NCI-H748 (cell line): ENCODE measurements at regions not wholly inside any gene's neighbourhood (a gene's known extent, or its start where the extent isn't known, plus 50 kb on each side); places are given as distances from the start of the nearest gene placed in this dataset.

Experiments used
- DNase-seq: peaks from one replicate; lab custom pipeline; 2025; ENCODE audit not compliant: unreplicated experiment; lab: John Stamatoyannopoulos, UW

DNA sequence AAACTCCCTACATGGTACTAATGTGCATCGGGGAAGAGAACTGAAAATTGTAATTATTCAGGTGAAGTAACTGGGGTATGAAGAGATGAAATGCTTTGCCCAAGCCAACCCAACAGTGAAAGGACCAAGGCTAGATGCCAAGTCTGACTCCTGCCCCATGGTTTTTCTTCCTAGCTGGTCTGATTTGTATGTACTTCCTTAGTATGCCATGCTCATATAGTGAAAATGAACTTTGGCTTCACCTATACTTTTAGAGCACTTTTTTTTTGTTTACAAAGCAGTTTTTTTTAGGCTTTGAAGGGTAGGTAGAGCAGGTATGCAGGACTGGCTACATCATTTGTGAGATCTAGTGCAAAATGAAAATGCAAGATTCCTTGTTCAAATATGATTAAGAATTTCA is 359.4 kb upstream of the RIOK2 start:
- DNase-seq: no peak

DNA sequence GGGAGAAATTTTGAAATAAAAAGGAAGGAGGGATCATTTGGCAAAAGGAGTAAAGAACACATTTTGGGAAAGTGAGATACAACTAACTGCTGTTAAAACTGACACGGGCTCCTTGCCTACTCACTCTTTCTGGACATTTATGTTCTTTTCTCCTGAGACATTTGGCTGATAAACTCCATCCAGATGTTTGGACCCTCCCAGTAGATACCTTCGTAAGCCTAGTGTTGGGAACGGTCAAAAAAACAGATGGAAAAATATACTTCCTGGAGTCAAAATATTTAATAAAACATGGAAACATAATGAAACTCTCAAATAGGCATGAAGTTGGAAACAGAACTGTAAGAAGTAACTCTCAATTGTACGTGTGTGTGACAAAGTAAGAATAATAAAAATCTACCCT is 360.1 kb upstream of the RIOK2 start:
- DNase-seq: no peak

DNA sequence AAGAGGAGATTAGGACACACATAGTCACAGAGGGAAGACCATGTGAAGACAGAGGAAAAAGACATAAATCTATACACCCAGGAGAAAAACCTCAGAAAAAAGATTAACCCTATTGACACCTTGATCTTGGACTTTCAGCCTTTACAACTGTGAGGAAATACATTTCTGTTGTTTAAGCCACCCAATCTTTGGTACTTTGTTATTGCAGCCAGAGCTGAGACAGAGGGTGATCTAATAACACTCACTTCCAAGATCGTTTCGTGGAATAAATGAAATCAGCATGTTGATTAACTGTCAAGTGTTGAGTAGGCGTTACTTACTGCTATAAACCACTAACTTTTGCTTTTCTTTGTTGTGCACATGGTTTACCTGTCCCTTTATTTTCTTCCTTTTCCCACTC is 361.2 kb upstream of the RIOK2 start:
- no peak for DNase-seq

DNA sequence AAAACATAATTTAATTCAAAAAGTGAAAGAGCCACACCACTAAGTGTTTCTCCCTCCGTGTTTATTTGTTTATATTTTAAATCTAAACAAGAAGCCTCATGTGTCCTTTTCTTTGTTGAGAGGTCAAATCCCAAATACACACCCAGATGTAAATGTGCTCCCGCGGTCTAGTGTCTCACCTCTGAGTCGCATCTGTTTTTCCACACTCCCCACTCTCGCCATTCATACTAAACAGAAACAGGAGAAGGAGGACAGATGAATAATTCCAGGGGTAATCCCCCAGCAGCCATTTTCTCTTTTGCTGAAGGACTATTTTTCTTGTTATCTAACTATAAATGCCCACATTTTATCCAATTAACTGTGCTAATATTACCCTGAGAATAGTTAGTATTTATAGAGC is 361.6 kb upstream of the RIOK2 start:
- DNase-seq: no peak

DNA sequence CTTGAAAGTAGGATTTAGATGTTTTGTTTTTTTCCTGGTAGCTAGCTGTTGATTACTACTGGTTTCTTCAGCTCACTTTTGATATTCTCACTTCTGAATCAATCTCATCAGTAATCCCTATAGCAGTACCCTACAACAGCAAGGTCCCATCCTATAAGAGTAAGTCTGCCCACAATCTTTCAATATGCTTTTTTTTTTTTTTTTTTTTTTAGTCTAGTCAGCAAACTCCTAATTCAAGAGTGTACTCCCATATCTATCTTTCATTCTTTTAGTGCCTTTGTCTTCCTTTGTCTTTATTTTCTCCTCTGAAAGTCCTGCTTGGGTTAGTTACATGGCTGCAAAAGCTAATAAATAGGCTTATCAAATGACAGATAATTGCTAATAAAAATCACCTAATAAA is 362.4 kb upstream of the RIOK2 start:
- DNase-seq: no peak

DNA sequence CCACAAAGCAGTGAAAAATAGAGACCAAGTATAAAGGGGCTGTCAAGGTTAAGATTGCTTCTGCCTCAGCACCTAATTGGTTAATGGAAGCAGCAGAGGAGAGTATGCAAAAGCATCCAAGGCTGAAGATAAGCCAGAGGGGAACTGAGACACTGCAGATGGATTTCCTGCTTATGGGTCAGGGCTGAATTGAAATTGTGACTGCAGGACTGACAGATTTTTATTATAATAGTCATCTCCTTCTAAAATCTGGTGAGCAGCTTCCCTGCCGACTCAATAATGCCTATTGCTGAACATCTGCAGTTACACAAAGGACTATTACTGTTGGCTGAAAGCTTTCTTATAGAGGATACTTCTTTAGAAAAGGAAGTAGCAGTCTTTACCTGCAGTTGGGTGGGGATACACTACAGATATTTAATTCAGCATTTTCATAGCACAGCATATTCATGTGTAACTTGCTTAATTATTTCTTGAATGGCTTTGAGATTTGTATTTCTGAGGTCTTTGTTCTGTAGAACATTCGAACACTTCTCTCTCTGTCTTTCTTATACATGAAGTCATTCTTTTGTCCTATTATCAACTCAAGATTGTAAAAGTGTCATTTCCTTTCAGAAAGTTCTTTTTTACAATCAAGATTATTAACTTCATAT is 363.0 kb upstream of the RIOK2 start:
- no peak for DNase-seq

DNA sequence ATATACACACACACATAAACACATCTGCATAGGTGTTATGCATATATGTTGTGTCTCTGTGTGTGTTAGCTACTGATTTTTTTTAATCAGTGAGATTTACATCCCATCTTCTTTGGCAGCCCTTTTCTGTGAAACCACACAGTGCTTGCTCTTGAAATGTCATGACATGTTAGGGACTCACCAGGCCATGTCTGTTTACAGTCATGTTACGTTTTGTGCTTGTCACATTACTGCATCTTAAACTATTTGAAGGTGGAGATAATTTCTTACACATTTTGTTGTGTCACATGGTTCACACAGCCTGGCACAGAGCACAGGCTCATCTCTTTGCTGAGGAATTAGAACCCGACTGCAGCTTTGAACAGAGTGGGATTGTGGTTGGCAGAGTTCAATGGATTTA is 364.4 kb upstream of the RIOK2 start:
- DNase-seq: no peak

DNA sequence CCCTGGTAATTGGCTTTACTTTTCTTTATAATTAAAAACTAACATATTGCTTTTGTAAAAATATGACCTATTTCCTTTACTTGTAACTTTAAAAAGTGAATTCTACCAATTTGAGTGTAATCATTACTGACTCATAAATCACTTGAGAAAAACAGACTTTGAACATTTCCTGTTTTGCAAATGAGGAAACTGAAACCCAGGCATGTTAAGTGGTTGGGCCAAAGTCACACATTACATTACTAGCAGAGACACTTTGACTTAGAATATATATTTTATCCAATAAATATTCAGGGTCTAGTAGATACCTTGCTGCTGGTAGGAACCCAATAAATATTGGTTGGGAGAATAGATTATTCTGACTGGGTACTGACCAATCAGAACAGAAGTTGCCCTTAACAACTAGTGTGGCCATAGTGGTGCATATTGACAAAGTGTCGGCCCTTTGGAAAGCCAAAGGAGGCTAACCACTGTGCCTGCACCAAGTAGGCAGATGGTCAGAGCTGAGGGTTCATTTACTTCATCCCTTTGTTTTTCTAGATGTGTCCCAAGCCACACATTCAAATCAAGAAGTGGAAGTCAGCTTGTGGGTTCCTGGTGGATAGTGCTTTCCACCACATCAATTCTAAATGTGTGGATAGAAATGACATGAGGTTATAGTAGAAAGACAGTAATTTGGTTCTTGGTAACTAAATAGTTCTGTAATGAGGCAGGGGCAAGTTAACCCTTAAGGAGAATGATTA is 365.1 kb upstream of the RIOK2 start:
- DNase-seq: no peak

DNA sequence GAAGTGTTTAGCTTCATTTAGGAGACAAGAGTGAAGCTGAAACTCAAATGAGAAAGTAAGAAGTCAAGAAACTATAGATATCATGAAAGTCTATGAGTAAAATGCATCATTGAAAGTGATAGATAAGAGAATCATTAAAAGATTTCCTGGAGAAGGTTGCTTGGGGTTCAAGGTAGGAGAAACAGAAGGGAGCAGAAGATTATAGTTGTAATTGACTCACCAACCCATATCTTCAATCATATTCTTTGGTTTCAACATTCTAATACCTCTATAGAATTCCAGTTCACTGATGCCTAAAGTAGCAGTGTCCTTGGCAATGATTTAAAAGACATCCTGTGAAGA is 365.7 kb upstream of the RIOK2 start:
- DNase-seq: no peak

DNA sequence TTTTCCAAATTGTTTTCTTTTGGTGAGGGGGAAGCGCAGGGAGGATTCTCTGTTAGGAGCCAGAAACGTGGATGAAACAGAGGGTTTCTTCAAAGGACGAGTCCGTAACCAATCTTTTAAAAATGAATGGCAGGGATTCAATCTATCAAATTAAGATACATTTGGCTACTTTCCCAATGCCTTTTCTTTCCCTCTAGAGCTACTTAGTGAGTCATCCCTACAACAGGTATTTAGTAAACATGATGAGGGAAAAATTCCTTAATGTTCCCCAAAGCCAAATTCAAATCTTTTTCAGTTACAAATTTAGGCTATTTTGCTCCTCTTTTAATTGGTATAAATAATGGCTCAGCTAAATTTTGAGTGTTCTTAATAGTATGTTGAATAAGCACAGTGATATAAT is 366.4 kb upstream of the RIOK2 start:
- no peak for DNase-seq

DNA sequence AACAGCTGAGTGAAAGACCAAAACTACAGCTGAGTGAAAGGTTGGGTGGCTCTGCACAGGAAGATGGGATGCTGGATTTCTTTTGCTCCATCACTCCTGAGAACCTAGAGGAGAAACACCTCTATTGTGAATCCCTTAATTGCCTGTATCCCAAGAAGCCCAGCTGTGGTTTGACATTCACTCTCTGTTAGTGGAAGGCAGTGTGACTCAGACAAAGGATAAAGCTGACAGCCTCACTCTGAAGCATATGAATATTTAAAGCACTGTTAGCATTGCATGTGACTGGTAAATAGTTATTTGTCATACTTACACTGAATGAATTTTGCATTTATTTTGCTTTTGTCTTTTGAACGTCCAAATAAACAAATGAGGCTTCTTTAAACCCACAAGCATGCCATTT is 367.1 kb upstream of the RIOK2 start:
- no peak for DNase-seq

DNA sequence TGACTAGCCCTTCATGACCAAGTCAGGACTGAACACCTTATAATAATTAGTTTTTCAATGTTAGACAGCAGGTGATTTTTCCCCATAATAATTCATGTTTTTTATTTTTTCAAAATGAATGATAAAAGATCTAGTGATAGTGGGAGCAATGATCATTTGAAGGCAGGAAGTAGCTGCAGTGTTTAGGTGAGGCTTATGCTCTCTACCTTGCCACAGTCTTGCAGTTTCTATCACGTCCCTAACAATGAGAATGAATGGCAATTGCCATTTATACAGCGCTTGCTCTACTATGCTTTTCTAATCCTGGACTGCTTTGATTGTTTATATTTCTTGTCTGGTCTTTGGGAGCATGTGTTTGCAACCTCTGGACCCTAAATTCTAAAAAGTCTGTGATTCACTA is 367.8 kb upstream of the RIOK2 start:
- no peak for DNase-seq

DNA sequence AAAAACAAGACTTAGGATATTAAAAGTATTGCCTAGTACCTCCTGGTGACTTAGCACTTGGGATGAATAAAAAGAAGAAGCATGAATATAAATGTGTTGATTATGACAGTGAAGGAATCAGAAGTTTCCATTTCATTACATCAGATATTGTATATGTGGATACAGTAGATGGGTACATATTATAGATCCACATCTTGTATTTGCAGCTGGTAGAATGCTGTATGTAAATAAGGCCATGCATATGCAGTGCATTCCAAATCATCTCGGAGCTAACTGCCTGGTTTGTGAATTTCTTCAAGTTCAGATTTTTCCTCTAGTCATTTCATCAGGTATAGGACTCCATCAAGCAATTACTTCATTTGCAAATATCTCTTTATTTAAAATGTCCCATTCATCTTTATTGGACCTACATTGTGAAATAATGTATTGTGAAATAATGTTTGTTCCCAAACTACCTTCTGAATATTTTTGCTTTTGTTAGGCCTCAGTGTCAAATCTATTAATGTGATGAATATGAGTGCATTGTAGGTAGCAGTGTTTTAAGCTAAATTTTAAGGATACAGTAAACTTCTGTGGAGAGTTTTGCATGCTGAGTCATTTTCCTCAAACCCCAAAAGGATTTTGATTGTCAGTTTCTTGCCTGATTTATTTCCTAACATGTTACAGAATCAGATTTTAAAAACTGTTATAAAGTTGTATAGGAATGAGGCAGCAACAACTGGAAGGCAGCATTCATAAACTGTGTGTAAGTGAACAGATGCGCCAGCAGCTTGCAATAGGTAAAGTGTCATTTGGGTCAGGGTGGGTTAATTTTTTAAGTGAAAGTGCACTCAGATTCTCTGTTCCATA is 370.8 kb upstream of the RIOK2 start:
- no peak for DNase-seq

DNA sequence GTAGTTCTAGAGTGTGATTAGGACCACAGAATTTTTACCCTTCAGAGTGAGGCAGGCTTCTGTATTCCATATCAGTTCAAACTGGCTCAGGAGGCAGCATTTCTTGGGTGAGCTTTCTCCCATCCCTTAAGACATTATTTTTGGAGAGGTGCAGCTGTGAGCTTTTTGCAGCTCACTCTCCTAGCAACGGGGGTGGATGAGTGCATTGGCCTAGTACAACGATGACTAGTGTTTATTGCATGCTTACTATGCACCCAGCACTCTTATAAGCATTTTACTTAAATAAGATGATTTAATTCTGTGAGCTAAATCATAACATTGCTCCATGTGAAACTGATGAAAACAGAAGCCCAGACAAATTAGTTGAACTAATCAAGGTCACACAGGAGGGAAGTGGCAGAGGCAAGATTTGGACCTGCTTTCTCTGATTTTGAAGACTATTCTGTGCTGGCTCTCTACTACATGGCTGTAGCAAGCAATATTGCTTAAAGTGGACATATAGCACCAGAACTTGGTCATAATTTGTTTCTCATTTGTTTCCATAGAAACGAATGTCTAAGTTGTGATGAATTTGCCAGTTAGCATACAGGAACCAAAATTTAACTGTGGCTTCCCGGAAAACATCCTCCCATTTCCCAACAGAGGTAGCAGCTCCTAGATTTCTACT is 372.1 kb upstream of the RIOK2 start:
- DNase-seq: no peak

DNA sequence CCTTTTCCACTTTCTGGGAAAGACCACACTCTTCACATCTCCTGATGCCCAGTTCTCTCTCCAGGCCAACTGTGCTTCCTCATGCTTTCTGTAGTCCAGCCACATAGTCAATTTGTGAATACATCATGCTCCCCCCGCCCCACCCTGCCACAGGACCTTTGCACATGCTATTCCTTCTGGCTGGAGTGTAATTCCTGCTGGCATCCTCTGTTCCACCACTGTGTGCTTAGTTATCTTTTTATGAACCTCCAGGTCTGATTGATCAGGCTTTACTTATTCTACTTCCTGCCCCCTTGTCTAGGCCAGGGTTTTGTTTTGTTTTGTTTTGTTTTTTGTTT is 372.6 kb upstream of the RIOK2 start:
- DNase-seq: no peak

DNA sequence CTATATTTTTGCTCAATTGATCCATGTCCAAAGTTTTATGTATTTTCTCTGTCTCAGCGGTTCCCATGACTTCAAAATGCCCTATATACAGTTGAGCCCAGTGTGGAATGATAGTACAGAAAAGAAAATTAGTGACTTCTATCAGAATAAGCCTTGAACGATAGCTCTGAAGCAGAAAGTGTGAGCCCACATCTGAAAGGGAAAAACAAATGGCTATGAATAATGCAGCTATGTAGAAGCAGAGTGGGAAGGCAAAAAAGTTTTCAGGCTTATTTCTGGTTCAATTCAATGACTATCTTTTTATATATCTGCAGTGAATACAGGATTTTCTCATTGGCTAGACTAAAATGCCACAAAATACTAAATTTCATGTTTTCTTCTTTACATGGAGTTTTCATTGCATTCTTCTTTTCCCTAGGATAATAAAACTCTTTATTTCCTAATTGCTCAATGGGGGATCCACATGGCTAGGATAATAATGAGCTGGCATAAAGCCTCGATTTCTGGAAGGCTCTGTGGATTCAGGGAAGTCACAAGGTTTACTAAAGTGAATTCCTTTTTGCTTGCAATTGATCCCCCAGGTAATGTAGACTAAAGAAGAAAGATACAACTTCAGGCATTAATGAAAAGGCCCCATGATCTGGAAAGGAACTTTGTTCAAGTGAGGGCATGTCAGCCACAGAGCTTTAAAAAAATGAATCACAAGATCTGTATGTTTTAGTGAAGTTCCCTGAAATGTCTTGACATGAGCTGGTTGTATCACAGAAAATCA is 377.0 kb upstream of the RIOK2 start:
- no peak for DNase-seq

DNA sequence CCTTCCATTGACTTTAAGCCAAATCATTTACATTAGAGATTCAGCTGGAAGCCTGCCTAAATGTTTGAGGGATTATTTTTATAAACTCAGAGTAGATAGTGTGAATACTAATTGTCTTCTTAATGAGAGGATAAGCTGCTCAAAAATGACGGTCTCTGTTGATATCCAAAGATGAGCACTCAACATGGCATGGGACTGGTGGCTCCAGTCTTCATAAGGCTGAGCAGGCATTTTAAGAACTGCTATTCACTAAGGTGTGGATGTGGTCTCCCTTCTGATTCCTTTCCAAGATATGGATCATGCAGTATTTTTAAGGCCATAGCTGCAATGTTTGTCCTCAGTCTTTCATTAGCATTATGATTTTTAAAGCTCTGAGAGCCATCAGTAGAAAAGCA is 377.5 kb upstream of the RIOK2 start:
- no peak for DNase-seq

DNA sequence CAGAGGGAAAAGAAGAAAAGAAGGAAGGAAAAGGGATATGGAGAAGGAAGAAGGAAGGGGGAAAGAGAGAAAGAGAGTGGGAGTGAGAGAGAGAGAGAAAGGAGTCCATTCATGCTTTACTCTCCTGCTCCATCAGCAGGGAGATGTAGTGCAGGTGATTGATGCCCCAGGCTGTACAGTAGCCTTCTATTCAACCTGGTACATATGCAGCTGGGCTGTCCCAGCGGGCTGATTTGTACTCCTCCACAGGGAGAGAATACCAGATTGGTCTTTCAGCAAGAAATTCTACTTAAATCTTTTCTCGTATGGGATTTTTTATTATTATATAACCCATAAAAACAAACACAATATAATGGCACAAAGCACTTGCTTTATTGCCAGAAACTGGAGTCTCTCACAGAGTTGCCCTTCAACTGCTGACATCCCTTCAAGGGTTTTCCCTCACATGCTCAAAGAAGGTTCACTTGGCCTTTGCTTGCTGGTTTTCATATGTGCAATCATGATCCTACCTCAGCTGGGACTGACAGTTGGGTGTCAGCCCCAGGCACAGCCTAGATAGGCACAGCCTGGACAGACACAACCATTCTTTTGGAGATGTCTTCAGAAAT is 380.1 kb upstream of the RIOK2 start:
- DNase-seq: no peak

DNA sequence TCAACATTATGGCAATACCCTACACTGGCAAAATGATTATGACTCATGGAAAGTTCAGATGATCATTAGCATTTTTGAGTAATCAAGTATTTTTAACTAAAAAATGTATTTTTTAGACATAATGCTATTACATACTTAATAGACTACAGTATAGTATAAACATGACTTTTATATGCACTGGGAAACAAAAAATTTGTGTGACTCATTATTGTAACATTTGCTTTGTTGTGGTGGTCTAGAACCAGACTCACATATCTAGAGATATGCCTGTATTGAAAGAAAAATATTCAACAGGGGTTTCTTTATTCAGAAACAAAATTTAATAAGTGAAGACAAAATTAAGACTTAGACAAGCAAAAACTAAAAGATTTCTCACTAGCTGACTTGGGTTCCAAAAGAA is 385.3 kb upstream of the RIOK2 start:
- no peak for DNase-seq

DNA sequence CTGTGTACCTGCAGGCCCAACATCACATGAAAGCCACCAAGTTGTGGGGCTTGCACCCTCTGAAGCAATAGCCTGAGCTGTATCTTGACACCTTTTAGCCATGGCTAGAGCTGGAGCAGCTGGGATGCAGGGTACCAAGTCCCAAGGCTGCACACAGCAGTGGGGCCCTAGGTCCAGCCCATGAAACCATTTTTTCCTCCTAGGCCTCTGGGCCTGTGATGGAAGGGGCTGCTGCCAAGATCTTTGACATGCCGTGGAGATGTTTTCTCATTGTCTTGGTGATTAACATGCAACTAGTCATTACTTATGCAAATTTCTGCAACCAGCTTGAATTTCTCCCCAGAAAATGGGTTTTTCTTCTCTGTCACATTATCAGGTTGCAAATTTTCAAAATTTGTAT is 387.2 kb upstream of the RIOK2 start:
- no peak for DNase-seq

DNA sequence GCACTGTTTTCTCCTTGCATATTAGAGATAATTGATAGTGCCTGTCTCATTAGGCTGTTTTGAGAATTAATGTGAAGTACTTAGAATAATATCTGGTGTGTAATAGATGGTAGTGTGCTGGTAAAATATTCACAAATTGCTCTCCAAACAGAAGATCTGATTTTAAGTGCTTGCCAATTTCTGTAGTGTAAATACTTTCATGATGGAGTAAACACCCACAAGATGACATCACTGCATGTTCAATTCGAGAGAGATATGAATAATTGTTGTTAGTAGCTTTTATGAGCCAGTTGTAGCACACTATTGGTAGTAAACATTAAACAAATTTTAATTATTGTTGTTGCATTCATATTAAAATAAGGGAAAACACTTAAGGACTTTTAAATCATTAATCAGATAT is 392.3 kb upstream of the RIOK2 start:
- no peak for DNase-seq
